ENCODE measurements at regions not wholly inside any gene's neighbourhood (a gene's known extent, or its start where the extent isn't known, plus 50 kb on each side); places are given as distances from the start of the nearest gene placed in this dataset.

DNA sequence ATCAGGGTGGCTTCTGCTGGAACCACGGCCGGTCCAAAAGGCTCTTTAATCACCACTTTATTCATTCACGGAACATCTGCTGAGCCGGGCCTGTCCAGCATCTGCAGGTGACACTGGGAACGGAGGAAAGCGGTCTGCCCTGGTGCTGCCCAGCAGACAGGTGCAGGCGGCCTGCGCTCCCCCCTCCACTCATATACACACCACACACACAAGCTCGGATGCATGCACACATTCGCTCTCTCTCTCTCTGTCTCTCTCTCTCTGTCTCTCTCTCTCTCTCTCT is 736.9 kb downstream of the BRD1 start (continued):
- TF ChIP-seq NFYC (CRISPR knock-in tag; IDR thresholded peaks at IDR 0.05) (no peak), RAD21 (CRISPR knock-in tag; IDR thresholded peaks at IDR 0.05) (no peak), MIER3 (CRISPR knock-in tag; IDR thresholded peaks at IDR 0.05; ENCODE audit: borderline replicate concordance) (no peak), ZNF282 (IDR thresholded peaks at IDR 0.05; ENCODE audit: partially characterized antibody) (no peak), MAFK (conservative IDR thresholded peaks at IDR 0.05 in 1 of 2, IDR thresholded peaks at IDR 0.05 in 1 of 2; ENCODE audit: low read length in 2 of 2) (no peak)

DNA sequence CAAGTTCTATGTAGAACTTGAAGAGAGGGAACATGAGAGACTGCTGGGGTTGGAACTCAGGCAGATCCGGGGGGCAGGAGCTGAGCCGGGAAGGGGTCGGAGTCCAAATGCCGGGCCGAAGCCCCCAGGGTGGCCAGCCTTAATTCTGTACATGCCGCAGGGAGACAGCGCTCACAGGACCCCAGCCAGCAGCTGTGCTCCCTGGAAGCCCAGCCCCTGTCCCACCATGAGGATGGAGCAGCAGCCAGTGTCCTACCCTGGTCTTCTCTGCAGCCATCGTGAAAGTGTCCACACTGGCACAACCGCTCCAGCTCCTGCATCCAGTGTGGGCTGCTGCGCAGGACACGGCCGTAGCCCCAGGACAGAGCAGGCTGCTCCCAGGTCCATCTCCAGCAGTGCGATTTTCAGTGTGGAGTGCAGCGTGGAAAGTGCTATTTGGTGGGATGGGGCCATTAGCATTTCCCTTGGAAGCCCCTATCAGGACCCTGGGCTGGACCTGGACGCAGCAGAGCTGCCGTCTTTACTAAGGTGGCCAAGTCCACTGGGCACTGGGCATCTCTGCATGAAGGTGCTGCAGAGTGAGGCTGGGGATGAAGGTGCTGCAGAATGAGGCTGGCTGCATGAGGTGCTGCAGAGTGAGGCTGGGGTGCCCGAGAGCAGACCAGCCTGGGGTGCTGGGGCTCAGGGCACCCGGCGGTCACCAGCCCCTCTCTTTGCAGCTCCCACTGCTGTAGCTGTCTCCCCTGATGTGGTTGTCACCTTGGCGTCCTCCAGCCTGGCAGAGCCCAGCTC is 737.4 kb downstream of the BRD1 start:
- Histone ChIP-seq H3K27me3 (ENCODE audit: control insufficient read depth in 1 of 2, insufficient read depth in 2 of 2, low read length in 2 of 2) (peaks cover 9 to 72% of the 10 kb centered on the region in 2 experiments; a peak in 4 of 5 replicates), H3K9ac (ENCODE audit: insufficient read depth, low read depth, low read length) (no peak overlapping the region), H3K4me1 (ENCODE audit: insufficient read depth, low read length) (no peaks in the 10 kb centered on the region), H3K27ac (ENCODE audit: extremely low read length, insufficient read depth, low read length) (no peak overlapping the region), H2AFZ (ENCODE audit: low read length) (no peak overlapping the region), H3K9me3 (ENCODE audit: low read length) (no peaks in the 10 kb centered on the region), H3K4me3 (replicated peaks in 1 of 3; ENCODE audit: insufficient read depth in 1 of 3, low read depth in 2 of 3, low read length in 3 of 3) (no peak overlapping the region), H3K36me3 (replicated peaks in 1 of 2; ENCODE audit: control insufficient read depth in 1 of 2, insufficient read depth in 2 of 2, low read length in 2 of 2) (no peaks in the 10 kb centered on the region), H3K4me2 (ENCODE audit: low read depth, low read length) (no peak overlapping the region), H3K79me2 (ENCODE audit: insufficient read depth, low read length) (no peaks in the 10 kb centered on the region), H4K20me1 (ENCODE audit: insufficient read depth, low read length) (no peaks in the 10 kb centered on the region)
- TF ChIP-seq PITX1 (CRISPR knock-in tag; IDR thresholded peaks at IDR 0.05) (no peak), ONECUT2 (CRISPR knock-in tag; IDR thresholded peaks at IDR 0.05) (no peak), ZNF30 (CRISPR knock-in tag; IDR thresholded peaks at IDR 0.05) (no peak), ZMAT3 (CRISPR knock-in tag; conservative IDR thresholded peaks at IDR 0.05) (no peak), GATA4 (IDR thresholded peaks at IDR 0.05; ENCODE audit: borderline replicate concordance, low read depth) (no peak)
- TF ChIP-seq, protein P1, sequence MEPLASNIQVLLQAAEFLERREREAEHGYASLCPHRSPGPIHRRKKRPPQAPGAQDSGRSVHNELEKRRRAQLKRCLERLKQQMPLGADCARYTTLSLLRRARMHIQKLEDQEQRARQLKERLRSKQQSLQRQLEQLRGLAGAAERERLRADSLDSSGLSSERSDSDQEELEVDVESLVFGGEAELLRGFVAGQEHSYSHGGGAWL (CRISPR knock-in tag; IDR thresholded peaks at IDR 0.05): no peak
- TF ChIP-seq, protein P2, sequence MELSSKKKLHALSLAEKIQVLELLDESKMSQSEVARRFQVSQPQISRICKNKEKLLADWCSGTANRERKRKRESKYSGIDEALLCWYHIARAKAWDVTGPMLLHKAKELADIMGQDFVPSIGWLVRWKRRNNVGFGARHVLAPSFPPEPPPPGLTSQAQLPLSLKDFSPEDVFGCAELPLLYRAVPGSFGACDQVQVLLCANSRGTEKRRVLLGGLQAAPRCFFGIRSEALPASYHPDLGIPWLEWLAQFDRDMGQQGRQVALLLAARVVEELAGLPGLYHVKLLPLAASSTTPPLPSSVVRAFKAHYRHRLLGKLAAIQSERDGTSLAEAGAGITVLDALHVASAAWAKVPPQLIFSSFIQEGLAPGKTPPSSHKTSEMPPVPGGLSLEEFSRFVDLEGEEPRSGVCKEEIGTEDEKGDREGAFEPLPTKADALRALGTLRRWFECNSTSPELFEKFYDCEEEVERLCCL (CRISPR knock-in tag; IDR thresholded peaks at IDR 0.05; ENCODE audit: borderline replicate concordance): no peak
- TF ChIP-seq, protein P3, sequence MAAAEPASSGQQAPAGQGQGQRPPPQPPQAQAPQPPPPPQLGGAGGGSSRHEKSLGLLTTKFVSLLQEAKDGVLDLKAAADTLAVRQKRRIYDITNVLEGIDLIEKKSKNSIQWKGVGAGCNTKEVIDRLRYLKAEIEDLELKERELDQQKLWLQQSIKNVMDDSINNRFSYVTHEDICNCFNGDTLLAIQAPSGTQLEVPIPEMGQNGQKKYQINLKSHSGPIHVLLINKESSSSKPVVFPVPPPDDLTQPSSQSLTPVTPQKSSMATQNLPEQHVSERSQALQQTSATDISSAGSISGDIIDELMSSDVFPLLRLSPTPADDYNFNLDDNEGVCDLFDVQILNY (CRISPR knock-in tag; conservative IDR thresholded peaks at IDR 0.05): no peak
- CTCF ChIA-PET (ENCODE audit: low intra/inter-chr PET ratio, low total read pairs): no interaction called here
- ATAC-seq (no peak), FAIRE-seq (no peak), DNase-seq (ENCODE audit: low spot score) (no peak)
- in situ Hi-C loops (cut with HindIII; ENCODE audit: extremely low pct_ligation_motif_present, low pct_unique_long_range_greater_than_20kb) (no loop called here), intact Hi-C loops (cut with micrococcal nuclease; ENCODE audit: unreplicated experiment) (no loop called here)
- POLR2A ChIA-PET: no interaction called here
- 5% methylated on average over 4 of the region's 20 CpGs for WGBS (ENCODE audit: low lambda C conversion rate)
- no TSS peak for BruUV-seq (replicated peaks)

Measured in HepG2 (cell line).